HG03575 (cell line): ENCODE measurements at regions not wholly inside any gene's neighbourhood (a gene's known extent, or its start where the extent isn't known, plus 50 kb on each side); places are given as distances from the start of the nearest gene placed in this dataset.
"Not testable (repeated sequence)": the region's sequence is repeated elsewhere in the genome, so short reads cannot be mapped to it uniquely, and the experiment has no call there.

Experiments used
- ATAC-seq: cut with Tn5 transposase; IDR thresholded peaks from one replicate; pipeline ENCODE4 v1.9.1; 2021; ENCODE audit not compliant: unreplicated experiment, insufficient number of reproducible peaks, low FRiP score; ENCODE audit errors: extremely low read depth

GRCh38 chr6:138652824-138653223, 120.7 kb upstream of the CCDC28A start:
- ATAC-seq: no peak

DNA sequence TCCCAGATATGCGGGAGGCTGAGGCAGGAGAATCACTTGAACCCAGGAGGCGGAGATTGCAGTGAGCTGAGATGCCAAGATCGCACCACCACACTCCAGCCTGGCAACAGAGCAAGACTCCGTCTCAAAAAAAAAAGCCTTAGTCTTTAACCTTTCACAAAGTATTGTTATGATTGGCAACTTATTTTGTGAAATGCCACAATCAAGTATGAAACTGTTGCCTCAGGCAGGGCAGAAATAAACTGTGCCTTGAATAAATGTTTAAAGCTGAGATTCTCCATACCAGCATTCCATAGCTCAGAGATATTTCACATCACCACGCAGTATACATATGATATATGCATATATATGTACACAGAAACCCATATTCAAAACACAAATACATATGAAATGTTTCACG, 120.1 kb upstream of the CCDC28A start:
- no peak for ATAC-seq

DNA sequence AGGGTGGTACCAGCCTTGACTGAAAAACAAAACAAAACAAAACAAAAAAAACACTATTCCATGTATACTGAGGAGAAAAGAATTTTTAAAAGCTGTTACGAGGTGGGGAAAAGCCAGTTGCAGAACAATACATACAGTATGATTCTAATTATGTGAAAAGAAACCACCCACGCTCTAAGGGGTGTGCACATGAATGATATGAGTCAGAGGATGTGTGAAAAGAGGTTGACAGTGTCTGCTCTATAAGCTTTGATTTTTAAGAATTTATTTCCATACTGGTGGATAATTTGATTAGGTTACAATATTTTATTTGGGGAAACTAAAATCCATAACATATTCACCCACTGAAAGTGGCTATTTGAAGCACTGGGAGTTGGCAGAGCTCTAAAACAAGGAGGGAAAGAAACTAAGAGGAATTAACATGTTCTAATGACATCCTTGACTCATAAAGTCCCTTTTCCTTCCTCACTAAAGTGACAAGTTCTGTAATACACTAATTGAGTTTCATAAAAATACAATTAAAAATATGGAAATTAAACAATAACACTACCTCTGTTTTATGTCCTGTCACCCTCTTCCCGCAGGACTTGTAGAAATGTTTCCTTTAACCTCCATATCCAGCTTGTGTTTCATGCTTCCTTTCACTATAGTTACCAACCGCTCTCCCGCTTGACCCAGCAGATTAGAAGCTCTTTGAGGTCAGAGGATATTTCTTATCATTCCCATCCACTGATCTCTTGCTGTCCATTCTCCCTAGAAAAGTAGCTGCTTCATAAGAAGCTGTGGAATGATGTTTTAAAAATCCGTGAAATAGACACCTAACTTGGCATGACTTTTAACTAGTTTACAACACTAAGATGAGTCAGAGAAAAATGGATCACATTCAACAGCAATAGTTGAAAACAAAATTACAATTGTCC, 118.6 kb upstream of the CCDC28A start:
- ATAC-seq: peak; percentile 97

GRCh38 chr6:138655828-138656227, 117.7 kb upstream of the CCDC28A start:
- no peak for ATAC-seq

GRCh38 chr6:138656364-138657064, 117.1 kb upstream of the CCDC28A start:
- no peak for ATAC-seq

DNA sequence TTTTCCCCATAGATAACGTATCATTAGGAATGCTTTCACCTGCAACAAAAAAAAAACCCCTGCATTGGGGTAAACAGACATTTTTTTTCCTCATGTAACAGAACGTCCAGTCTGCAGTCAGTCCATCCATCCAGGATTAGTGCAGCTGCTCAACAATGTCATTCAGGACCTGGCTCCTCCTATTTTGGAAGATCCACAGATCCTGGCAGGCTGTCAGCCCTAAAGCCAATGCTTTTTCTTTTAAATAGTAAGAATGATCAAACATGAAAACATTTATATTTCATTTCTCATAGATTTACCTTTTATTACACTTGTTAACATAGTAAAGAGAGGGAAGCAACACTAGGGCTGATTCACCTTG, 116.5 kb upstream of the CCDC28A start:
- no peak for ATAC-seq

- ATAC-seq: no peak
Measured at GRCh38 chr6:138659998-138660397, 113.6 kb upstream of the CCDC28A start.

GRCh38 chr6:138662471-138662870, 111.1 kb upstream of the CCDC28A start:
- no peak for ATAC-seq

DNA sequence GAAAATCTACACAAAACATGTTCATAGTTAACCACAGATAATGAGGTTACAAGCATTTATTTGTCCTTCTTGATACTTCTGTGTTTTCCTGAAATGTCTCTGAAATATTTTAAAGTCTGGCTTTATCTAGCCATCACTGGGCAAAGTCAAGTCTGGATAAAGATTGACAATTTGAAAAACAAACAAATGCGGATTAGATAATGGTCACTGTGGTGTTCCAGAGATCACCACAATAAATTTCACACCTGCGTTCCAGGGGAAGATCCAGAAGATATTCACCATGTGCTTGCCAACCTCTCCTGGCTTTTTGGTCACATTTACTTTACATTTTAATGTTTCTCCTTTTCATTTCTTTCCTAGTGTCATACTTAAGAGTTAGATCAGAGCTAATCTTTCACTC, 109.7 kb upstream of the CCDC28A start:
- no peak for ATAC-seq

- no peak for ATAC-seq
Measured at GRCh38 chr6:138664745-138665144, 108.8 kb upstream of the CCDC28A start.

GRCh38 chr6:138666636-138667035, 106.9 kb upstream of the CCDC28A start:
- no peak for ATAC-seq

DNA sequence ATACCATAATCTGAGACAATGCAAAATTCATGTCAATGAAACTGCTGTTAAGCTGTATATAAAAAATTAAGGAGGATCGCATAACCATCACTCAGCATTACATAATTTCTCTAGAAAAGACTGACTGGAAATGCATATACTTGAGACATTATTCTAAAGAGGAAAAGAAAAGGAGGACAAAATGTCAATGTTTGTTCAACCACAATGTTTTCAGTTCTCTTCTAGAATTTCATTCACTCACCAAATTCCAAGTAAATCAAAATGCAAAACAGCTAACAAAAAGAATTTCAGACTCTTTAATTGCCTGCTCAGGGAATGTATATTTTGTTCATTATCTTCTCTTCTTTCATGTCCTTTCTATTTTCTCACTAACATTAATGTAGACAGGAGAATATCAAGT, 106.2 kb upstream of the CCDC28A start:
- no peak for ATAC-seq

DNA sequence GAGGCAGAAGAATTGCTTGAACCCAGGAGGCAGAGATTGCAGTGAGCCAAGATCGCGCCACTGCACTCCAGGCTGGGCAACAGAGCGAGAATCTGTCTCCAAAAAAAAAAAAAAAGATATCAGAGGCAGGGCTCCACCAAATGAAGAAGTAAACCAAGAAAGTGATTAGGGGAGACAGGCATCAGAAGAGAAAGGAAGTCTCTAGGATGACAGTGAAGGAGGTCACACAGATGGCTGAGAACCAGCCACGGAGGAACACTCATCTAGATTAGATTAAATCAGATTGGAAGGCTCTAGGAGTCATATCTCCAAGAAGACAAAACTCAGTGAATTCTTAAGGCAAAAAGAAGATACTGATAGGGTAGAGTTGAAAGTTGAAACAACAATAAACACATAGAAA, 102.2 kb upstream of the CCDC28A start:
- no peak for ATAC-seq

GRCh38 chr6:138673346-138674014, 100.1 kb upstream of the CCDC28A start:
- no peak for ATAC-seq

GRCh38 chr6:138674444-138674843, 99.1 kb upstream of the CCDC28A start:
- not testable (repeated sequence) for ATAC-seq

DNA sequence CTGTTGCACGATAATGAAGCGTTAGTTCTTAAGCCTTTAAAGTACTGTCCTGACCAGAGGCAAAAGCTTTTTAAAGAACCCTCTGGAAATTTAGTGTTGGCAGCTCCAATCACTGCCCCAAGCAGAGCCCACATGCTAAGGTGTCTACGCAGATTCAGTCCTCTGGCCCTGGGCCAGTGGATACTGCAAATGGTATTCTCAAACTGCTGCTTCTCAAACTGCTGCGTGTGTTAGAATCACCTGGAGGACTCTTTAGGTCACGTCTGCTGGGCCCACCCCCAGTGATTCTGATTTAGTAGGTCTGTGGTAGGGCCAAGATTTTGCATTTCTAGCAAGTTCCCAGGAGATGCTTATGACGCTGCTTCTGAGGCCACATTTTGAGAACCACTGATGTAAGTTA, 96.0 kb upstream of the CCDC28A start:
- no peak for ATAC-seq

GRCh38 chr6:138678168-138678567, 95.4 kb upstream of the CCDC28A start:
- no peak for ATAC-seq

GRCh38 chr6:138680085-138680484, 93.5 kb upstream of the CCDC28A start:
- ATAC-seq: no peak

- no peak for ATAC-seq
Measured at GRCh38 chr6:138681627-138682026, 91.9 kb upstream of the CCDC28A start.
